CD8-positive, alpha-beta memory T cell (primary cell): ENCODE measurements at regions not wholly inside any gene's neighbourhood (a gene's known extent, or its start where the extent isn't known, plus 50 kb on each side); places are given as distances from the start of the nearest gene placed in this dataset.
"Not testable (repeated sequence)": the region's sequence is repeated elsewhere in the genome, so short reads cannot be mapped to it uniquely, and the experiment has no call there.

ENCODE experiments used
- CTCF ChIA-PET: fragments of 350-600 bp; sonication (Branson Sonifier 250); formaldehyde crosslinking; loops from one replicate; lab custom pipeline; 2021; ENCODE audit warnings: antibody characterized with exemption; lab: Charles Lee
- POLR2A ChIA-PET: fragments of 350-600 bp; sonication (Branson Sonifier 250); formaldehyde crosslinking; loops from one replicate; lab custom pipeline; 2021; ENCODE audit warnings: antibody characterized with exemption; lab: Charles Lee
- DNase-seq, 5 donors: peaks; one replicate each; pipeline versions ENCODE4 v3.0.0 to v3.0.0-alpha.2; 2020 to 2022; ENCODE audit warnings: mixed read lengths in 1 of 5
- H3K27ac ChIP-seq: one replicate; pipeline ENCODE4 v1.7.0; 2013; ENCODE audit warnings: low read depth, mild to moderate bottlenecking, low read length, moderate library complexity
- H3K27me3 ChIP-seq: 2 replicates; pipeline ENCODE4 v1.7.0; 2013; ENCODE audit warnings: low read length, mild to moderate bottlenecking; ENCODE audit not compliant: insufficient read depth, poor library complexity, severe bottlenecking
- H3K36me3 ChIP-seq: 2 replicates; pipeline ENCODE4 v1.7.0; 2013; ENCODE audit warnings: mild to moderate bottlenecking, low read length, moderate library complexity; ENCODE audit not compliant: insufficient read depth
- H3K4me1 ChIP-seq: 2 replicates; pipeline ENCODE4 v1.7.0; 2013; ENCODE audit warnings: mild to moderate bottlenecking, low read length, moderate library complexity; ENCODE audit not compliant: insufficient read depth
- H3K4me3 ChIP-seq: 2 replicates; pipeline ENCODE4 v1.7.0; 2013; ENCODE audit warnings: mild to moderate bottlenecking, low read length
- H3K9me3 ChIP-seq: 2 replicates; pipeline ENCODE4 v1.7.0; 2013; ENCODE audit warnings: mild to moderate bottlenecking, low read length
- H3K27ac Mint-ChIP-seq, 8 donors: one replicate each; pipeline ENCODE4 v1.8.0; 2020 to 2021; ENCODE audit warnings: mixed read lengths in 8 of 8, mild to moderate bottlenecking in 6 of 8, inconsistent platforms in 3 of 8, moderate library complexity in 3 of 8
- H3K27me3 Mint-ChIP-seq, 2 donors: one replicate each; pipeline ENCODE4 v1.8.0; 2020 to 2021; ENCODE audit warnings: mixed read lengths in 2 of 2, mild to moderate bottlenecking in 1 of 2, moderate library complexity in 1 of 2
- H3K36me3 Mint-ChIP-seq, 3 donors: one replicate each; pipeline ENCODE4 v1.8.0; 2020 to 2021; ENCODE audit warnings: mixed read lengths in 3 of 3, inconsistent platforms in 1 of 3, mild to moderate bottlenecking in 1 of 3
- H3K4me1 Mint-ChIP-seq, 3 donors: one replicate each; pipeline ENCODE4 v1.8.0; 2020 to 2021; ENCODE audit warnings: mixed read lengths in 3 of 3, inconsistent platforms in 1 of 3, mild to moderate bottlenecking in 1 of 3
- H3K4me3 Mint-ChIP-seq, 7 donors: one replicate each; pipeline ENCODE4 v1.8.0; 2020 to 2021; ENCODE audit warnings: mixed read lengths in 7 of 7, mild to moderate bottlenecking in 6 of 7, moderate library complexity in 4 of 7, inconsistent platforms in 2 of 7
- H3K9me3 Mint-ChIP-seq, 5 donors: one replicate each; pipeline ENCODE4 v1.8.0; 2020 to 2022; ENCODE audit warnings: mixed read lengths in 5 of 5, mild to moderate bottlenecking in 3 of 5, moderate library complexity in 2 of 5, inconsistent platforms in 1 of 5

GRCh38 chr6:15739353-15739752 lies 76.5 kb upstream of the DTNBP1 start:
- H3K27me3 ChIP-seq, result no peaks in the 10 kb centered on the region
- peaks cover 5 to 12% (median 8%) of the 10 kb centered on the region in 3 donors for H3K4me1 Mint-ChIP-seq
- H3K27ac Mint-ChIP-seq, result no peak overlapping the region
- POLR2A ChIA-PET, result no interaction called here
- CTCF ChIA-PET, result no interaction called here
- no peak for DNase-seq
- no peak overlapping the region for H3K4me3 ChIP-seq
- no peaks in the 10 kb centered on the region for H3K36me3 ChIP-seq
- peaks cover 0 to 4% (median 0%) of the 10 kb centered on the region in 5 donors for H3K9me3 Mint-ChIP-seq
- H3K36me3 Mint-ChIP-seq, result peaks cover 0 to 5% (median 0%) of the 10 kb centered on the region in 3 donors
- H3K9me3 ChIP-seq, result no peaks in the 10 kb centered on the region
- H3K27me3 Mint-ChIP-seq, result peaks cover 4 to 16% of the 10 kb centered on the region in 2 donors
- H3K27ac ChIP-seq, result no peak overlapping the region
- no peaks in the 10 kb centered on the region for H3K4me1 ChIP-seq
- no peak overlapping the region for H3K4me3 Mint-ChIP-seq

DNA sequence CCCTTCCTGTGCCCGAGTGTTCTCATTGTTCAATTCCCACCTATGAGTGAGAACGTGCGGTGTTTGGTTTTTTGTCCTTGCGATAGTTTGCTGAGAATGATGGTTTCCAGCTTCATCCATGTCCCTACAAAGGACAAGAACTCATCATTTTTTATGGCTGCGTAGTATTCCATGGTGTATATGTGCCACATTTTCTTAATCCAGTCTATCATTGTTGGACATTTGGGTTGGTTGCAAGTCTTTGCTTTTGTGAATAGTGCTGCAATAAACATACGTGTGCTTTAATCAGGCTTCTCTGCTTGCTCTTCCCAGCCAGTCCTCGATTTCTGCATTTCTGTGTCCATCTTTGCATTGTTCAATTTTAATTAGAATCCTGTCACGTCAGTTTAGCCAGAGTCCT lies 75.4 kb upstream of the DTNBP1 start:
- H3K27ac Mint-ChIP-seq, CTCF ChIA-PET, H3K36me3 Mint-ChIP-seq, H3K4me3 ChIP-seq, H3K27me3 ChIP-seq, H3K4me3 Mint-ChIP-seq, H3K4me1 ChIP-seq, DNase-seq, H3K9me3 Mint-ChIP-seq, H3K27ac ChIP-seq, H3K36me3 ChIP-seq, H3K9me3 ChIP-seq, POLR2A ChIA-PET: not testable (repeated sequence)
- peaks cover 8 to 11% of the 10 kb centered on the region in 2 donors for H3K27me3 Mint-ChIP-seq
- peaks cover 5 to 12% (median 8%) of the 10 kb centered on the region in 3 donors for H3K4me1 Mint-ChIP-seq

DNA sequence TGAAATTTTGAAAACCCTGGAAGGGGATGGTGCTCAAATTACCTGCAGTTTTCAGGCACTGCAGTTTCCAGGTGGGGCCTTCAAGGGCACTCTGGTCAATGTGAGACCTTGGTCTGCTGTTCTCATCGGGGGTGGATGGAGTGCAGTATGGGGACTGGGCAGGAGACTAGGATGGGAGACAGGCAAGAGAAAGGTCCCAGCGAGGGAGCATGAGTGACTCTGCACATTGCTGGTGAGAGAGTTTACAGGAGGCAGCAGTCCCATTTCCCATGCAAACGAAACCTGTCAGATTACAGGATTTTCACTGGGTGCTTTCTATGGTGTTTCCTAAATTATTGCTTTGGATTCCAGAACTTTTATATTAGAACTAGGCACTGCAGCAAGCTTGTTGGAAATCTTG lies 73.5 kb upstream of the DTNBP1 start:
- ChIA-PET POLR2A (no interaction called here), CTCF (no interaction called here)
- Histone ChIP-seq H3K4me3 (no peak overlapping the region), H3K27me3 (no peaks in the 10 kb centered on the region), H3K4me1 (no peaks in the 10 kb centered on the region), H3K9me3 (no peaks in the 10 kb centered on the region), H3K27ac (no peak overlapping the region), H3K36me3 (no peaks in the 10 kb centered on the region)
- H3K27me3 Mint-ChIP-seq, result peaks cover 6 to 9% of the 10 kb centered on the region in 2 donors
- H3K9me3 Mint-ChIP-seq, result peaks cover 0 to 4% (median 0%) of the 10 kb centered on the region in 5 donors
- no peak overlapping the region for H3K27ac Mint-ChIP-seq
- H3K4me1 Mint-ChIP-seq, result peaks cover 5 to 12% (median 8%) of the 10 kb centered on the region in 3 donors
- DNase-seq, result no peak
- peaks cover 0 to 5% (median 0%) of the 10 kb centered on the region in 3 donors for H3K36me3 Mint-ChIP-seq
- no peak overlapping the region for H3K4me3 Mint-ChIP-seq

DNA sequence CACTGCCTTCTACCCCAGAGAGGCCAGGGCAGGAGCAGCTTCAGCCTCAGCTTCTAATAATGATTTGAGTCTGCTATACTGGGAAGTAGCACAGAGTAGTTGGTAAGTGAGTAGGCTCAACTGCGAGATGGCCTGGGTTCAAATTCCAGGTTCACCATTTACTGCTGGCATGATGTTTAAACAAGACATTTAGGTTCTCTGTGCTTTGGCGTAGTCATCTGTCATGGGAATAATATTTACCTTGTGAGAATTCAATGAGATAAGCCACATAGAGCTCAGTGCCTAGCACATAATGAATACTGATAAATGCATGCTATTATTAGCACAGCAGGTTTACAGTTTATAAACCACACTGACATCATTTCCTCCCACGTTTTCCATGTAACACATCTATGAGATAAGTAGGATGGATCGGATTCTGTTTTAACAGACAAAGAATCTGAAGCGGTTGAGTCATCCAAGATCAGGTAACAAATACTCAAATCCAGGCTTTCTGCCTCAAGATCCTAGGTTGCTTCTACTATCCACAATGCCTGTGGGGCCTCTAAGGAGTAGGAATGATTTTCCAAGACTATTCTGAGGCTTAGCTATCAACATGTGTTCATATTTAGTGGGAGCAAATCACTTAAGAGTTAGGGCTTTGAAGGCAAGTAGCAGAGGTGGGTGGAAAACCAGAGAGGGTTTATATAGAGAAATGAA lies 72.9 kb upstream of the DTNBP1 start:
- H3K36me3 ChIP-seq, result no peaks in the 10 kb centered on the region
- no peak for DNase-seq
- no peak overlapping the region for H3K27ac Mint-ChIP-seq
- H3K36me3 Mint-ChIP-seq, result peaks cover 0 to 5% (median 0%) of the 10 kb centered on the region in 3 donors
- CTCF ChIA-PET, result no interaction called here
- no peaks in the 10 kb centered on the region for H3K4me1 ChIP-seq
- peaks cover 6 to 9% of the 10 kb centered on the region in 2 donors for H3K27me3 Mint-ChIP-seq
- H3K27me3 ChIP-seq, result no peaks in the 10 kb centered on the region
- H3K9me3 Mint-ChIP-seq, result peaks cover 0 to 4% (median 0%) of the 10 kb centered on the region in 5 donors
- H3K4me3 ChIP-seq, result no peak overlapping the region
- H3K9me3 ChIP-seq, result no peaks in the 10 kb centered on the region
- no peak overlapping the region for H3K4me3 Mint-ChIP-seq
- POLR2A ChIA-PET, result no interaction called here
- H3K27ac ChIP-seq, result no peak overlapping the region
- H3K4me1 Mint-ChIP-seq, result peaks cover 5 to 12% (median 8%) of the 10 kb centered on the region in 3 donors

DNA sequence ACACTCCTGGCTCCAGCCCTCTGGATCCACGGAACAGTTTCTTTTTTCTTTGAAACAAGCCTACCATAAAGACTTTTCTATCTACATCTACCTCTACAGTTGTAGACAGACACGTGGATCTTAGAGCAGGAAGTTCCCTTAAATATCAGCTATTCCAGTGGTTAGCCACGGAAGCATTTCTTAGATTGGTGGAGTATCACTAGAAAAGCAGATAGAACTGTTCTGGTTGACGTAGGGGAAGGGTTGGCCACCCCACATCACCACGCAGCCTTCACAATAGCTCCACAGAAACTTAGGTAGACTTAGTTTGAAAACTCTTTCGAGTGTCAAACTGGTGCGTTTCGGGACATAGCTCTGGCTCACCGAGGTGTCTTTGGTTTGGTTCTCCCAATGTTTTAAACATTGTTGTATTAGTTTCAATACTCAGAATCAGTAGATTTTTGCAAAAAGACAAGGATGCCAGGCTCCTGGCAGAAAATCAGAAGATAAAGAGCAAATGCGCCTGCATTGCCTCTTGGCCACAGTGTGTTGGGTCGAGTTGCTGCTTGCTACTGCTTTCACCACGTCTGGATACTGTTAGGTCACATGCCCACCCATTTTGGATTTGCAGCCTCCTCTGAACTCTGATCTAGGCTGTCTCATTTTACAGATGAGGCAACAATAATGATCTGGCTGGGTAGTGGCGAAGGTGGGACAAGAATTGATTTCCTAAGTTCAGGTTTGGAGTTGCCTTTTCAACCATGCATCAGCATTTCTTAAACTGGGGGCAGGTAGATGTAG lies 71.5 kb upstream of the DTNBP1 start:
- CTCF ChIA-PET, result no interaction called here
- H3K27me3 ChIP-seq, result no peaks in the 10 kb centered on the region
- no peak overlapping the region for H3K27ac Mint-ChIP-seq
- no peaks in the 10 kb centered on the region for H3K36me3 ChIP-seq
- no peak overlapping the region for H3K27ac ChIP-seq
- H3K9me3 ChIP-seq, result no peaks in the 10 kb centered on the region
- H3K27me3 Mint-ChIP-seq, result peaks cover 6% of the 10 kb centered on the region in 2 donors
- no peak for DNase-seq
- no peaks in the 10 kb centered on the region for H3K4me1 ChIP-seq
- no peak overlapping the region for H3K4me3 ChIP-seq
- peaks cover 5 to 12% (median 8%) of the 10 kb centered on the region in 3 donors for H3K4me1 Mint-ChIP-seq
- POLR2A ChIA-PET, result no interaction called here
- H3K9me3 Mint-ChIP-seq, result peaks cover 0 to 4% (median 0%) of the 10 kb centered on the region in 5 donors
- H3K4me3 Mint-ChIP-seq, result no peak overlapping the region
- peaks cover 0 to 5% (median 0%) of the 10 kb centered on the region in 3 donors for H3K36me3 Mint-ChIP-seq

DNA sequence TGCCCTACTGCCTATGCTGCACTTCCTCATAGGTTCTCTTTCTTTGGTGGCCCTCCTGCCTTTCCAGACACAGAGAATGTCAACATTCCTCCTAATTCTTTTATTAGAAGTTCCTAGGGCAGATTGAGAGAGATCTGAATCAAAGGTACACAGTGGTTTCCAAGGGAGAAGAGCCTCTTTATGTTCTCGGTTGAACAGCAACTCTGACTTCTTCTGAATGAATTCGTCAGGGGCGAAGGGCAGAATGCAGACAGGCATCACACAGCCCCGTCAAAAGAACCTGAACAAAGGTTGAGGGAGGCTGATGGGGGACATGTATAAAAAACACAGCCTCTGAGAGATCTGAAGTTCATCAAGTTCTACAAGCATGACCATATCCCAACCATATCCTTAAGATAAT lies 68.1 kb upstream of the DTNBP1 start:
- no peaks in the 10 kb centered on the region for H3K27me3 ChIP-seq
- Mint-ChIP-seq H3K9me3 (no peaks in the 10 kb centered on the region), H3K4me1 (peaks cover 5 to 8% (median 7%) of the 10 kb centered on the region in 3 donors), H3K27me3 (peaks cover 0 to 6% of the 10 kb centered on the region in 2 donors), H3K4me3 (no peak overlapping the region), H3K27ac (no peak overlapping the region), H3K36me3 (no peaks in the 10 kb centered on the region)
- no peak overlapping the region for H3K4me3 ChIP-seq
- ChIA-PET CTCF (no interaction called here), POLR2A (no interaction called here)
- H3K36me3 ChIP-seq, result no peaks in the 10 kb centered on the region
- H3K9me3 ChIP-seq, result no peaks in the 10 kb centered on the region
- H3K27ac ChIP-seq, result no peak overlapping the region
- DNase-seq, result no peak
- H3K4me1 ChIP-seq, result no peaks in the 10 kb centered on the region

DNA sequence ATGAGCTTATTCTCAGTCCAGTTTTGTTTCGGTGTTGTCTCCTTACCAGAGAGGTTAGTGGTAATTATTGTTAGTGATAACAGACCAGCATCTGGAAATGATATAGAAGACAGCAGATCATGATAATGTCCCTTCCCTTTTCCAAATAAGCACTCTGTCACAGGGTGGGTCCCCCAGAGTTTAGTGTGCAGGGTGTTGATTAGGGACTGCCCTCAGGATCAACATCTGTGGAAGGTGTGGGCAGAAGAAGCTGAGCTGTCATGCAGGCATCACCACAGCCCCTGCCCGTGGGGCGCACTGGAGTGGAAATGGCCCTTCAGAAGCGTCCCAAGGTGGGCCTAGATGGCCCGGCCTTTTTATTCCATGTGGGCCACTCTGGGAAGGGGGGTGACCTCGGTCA lies 67.6 kb upstream of the DTNBP1 start:
- Mint-ChIP-seq H3K4me1 (peaks cover 2 to 3% (median 2%) of the 10 kb centered on the region in 3 donors), H3K4me3 (no peak overlapping the region), H3K36me3 (no peaks in the 10 kb centered on the region), H3K9me3 (no peaks in the 10 kb centered on the region), H3K27ac (no peak overlapping the region), H3K27me3 (peaks cover 0 to 6% of the 10 kb centered on the region in 2 donors)
- no peaks in the 10 kb centered on the region for H3K36me3 ChIP-seq
- ChIA-PET POLR2A (no interaction called here), CTCF (no interaction called here)
- H3K9me3 ChIP-seq, result no peaks in the 10 kb centered on the region
- no peak for DNase-seq
- no peak overlapping the region for H3K4me3 ChIP-seq
- H3K27ac ChIP-seq, result no peak overlapping the region
- H3K27me3 ChIP-seq, result no peaks in the 10 kb centered on the region
- H3K4me1 ChIP-seq, result no peaks in the 10 kb centered on the region

GRCh38 chr6:15722731-15723130 lies 59.9 kb upstream of the DTNBP1 start:
- H3K27me3 ChIP-seq, result no peaks in the 10 kb centered on the region
- ChIA-PET CTCF (no interaction called here), POLR2A (no interaction called here)
- Mint-ChIP-seq H3K4me1 (no peaks in the 10 kb centered on the region), H3K9me3 (peaks cover 0 to 7% (median 0%) of the 10 kb centered on the region in 5 donors), H3K36me3 (no peaks in the 10 kb centered on the region), H3K27me3 (peaks cover 0 to 16% of the 10 kb centered on the region in 2 donors), H3K4me3 (no peak overlapping the region), H3K27ac (no peak overlapping the region)
- no peaks in the 10 kb centered on the region for H3K9me3 ChIP-seq
- H3K4me1 ChIP-seq, result no peaks in the 10 kb centered on the region
- no peaks in the 10 kb centered on the region for H3K36me3 ChIP-seq
- DNase-seq, result no peak
- H3K27ac ChIP-seq, result no peak overlapping the region
- H3K4me3 ChIP-seq, result no peak overlapping the region
